ENCODE measurements at regions not wholly inside any gene's neighbourhood (a gene's known extent, or its start where the extent isn't known, plus 50 kb on each side); places are given as distances from the start of the nearest gene placed in this dataset.

DNA sequence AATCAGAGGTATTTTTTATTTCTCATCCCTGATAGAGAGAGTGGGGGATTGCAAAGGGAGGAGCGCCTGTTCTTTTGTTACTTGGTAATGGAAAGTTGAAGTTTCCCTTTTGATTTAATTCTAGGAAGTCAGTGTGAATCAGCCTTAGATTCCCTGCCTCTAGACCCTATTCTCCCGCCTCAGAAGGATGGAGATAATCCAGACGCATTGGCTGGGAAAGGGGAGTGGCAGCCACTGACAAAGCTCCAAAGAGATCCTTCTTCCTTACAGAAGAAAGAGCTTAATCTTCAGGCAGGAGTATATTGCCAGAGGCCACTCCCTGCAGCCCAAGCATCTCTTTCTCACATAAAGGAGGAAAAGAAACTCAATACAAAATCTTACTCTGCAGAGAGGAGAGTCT lies 122.3 kb upstream of the GALNT17 start:
- no peaks in the 10 kb centered on the region for H3K27me3 Mint-ChIP-seq (ENCODE audit: unreplicated experiment)
- no peak overlapping the region for H3K4me3 Mint-ChIP-seq (ENCODE audit: unreplicated experiment)
- TF ChIP-seq, protein P1, sequence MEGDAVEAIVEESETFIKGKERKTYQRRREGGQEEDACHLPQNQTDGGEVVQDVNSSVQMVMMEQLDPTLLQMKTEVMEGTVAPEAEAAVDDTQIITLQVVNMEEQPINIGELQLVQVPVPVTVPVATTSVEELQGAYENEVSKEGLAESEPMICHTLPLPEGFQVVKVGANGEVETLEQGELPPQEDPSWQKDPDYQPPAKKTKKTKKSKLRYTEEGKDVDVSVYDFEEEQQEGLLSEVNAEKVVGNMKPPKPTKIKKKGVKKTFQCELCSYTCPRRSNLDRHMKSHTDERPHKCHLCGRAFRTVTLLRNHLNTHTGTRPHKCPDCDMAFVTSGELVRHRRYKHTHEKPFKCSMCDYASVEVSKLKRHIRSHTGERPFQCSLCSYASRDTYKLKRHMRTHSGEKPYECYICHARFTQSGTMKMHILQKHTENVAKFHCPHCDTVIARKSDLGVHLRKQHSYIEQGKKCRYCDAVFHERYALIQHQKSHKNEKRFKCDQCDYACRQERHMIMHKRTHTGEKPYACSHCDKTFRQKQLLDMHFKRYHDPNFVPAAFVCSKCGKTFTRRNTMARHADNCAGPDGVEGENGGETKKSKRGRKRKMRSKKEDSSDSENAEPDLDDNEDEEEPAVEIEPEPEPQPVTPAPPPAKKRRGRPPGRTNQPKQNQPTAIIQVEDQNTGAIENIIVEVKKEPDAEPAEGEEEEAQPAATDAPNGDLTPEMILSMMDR (IDR thresholded peaks at IDR 0.05) = no peak
- no peaks in the 10 kb centered on the region for H3K4me1 Mint-ChIP-seq (ENCODE audit: unreplicated experiment)
- no peak overlapping the region for H3K27ac Mint-ChIP-seq (ENCODE audit: unreplicated experiment)
- peaks cover 47% of the 10 kb centered on the region for H3K9me3 Mint-ChIP-seq (ENCODE audit: unreplicated experiment)
- no peaks in the 10 kb centered on the region for H3K36me3 Mint-ChIP-seq (ENCODE audit: unreplicated experiment)
- no peak for DNase-seq (ENCODE audit: extremely low spot score, unreplicated experiment)

DNA sequence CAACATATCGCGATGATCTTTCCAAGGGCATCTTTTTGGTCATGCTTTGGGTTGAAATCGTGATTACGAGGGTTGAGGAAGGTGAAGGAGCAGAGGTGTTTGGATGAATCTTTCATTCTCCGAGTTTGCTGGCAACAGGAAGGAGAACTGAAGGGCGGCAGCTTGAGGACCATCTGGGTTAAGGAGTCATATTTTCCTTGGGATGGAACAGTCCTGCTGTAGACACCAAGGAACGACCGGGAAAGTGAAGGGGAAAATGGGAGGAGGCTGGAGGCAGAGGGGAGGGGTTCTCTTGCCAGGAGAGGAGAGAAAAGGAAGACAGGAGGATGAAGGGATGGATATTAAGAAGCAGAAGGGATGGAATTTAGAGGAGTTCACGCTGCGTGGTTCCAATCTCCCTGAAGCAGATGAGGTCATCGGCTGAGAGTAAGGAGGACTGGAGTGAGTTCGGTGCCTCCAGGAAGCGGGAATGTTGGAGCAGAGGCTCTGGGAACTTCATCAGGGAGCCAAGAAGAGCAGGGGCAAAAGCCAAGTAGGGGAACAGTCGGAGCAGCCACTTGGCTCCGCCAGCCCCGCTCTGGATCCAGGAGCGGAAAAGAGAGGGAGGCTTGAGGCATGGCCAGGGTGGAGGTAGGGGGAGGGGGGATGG lies 116.6 kb upstream of the GALNT17 start:
- no peak for DNase-seq (ENCODE audit: extremely low spot score, unreplicated experiment)
- H3K27me3 Mint-ChIP-seq (ENCODE audit: unreplicated experiment) = no peaks in the 10 kb centered on the region
- TF ChIP-seq, protein P1 (IDR thresholded peaks at IDR 0.05) = no peak
- H3K4me3 Mint-ChIP-seq (ENCODE audit: unreplicated experiment) = no peak overlapping the region
- H3K27ac Mint-ChIP-seq (ENCODE audit: unreplicated experiment) = no peak overlapping the region
- no peaks in the 10 kb centered on the region for H3K4me1 Mint-ChIP-seq (ENCODE audit: unreplicated experiment)
- H3K36me3 Mint-ChIP-seq (ENCODE audit: unreplicated experiment) = no peaks in the 10 kb centered on the region
- peaks cover 40% of the 10 kb centered on the region for H3K9me3 Mint-ChIP-seq (ENCODE audit: unreplicated experiment)

DNA sequence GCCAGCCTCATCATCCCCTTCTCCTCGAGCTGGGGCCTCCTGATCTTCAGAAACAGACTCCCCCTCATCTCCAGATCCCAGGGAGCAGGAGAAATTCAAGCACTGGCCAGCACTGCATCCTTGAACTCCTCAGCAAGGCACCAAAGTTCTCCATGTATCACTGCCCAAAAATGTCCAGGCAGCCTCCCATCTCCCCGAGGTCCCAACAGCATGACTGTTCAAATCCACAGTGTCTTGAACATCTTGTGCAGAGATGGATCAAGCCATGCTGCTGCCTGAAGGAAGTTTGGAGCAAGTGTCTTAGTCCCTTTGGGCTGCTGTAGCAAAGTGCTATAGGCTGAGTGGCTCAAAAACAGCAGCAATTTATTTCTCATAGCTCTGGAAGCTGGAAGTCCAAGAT lies 115.5 kb upstream of the GALNT17 start:
- Mint-ChIP-seq H3K27me3 (ENCODE audit: unreplicated experiment) (no peaks in the 10 kb centered on the region), H3K4me1 (ENCODE audit: unreplicated experiment) (no peaks in the 10 kb centered on the region), H3K4me3 (ENCODE audit: unreplicated experiment) (no peak overlapping the region), H3K9me3 (ENCODE audit: unreplicated experiment) (peaks cover 44% of the 10 kb centered on the region), H3K27ac (ENCODE audit: unreplicated experiment) (no peak overlapping the region), H3K36me3 (ENCODE audit: unreplicated experiment) (no peaks in the 10 kb centered on the region)
- no peak for DNase-seq (ENCODE audit: extremely low spot score, unreplicated experiment)
- TF ChIP-seq, protein P1 (IDR thresholded peaks at IDR 0.05) = no peak

DNA sequence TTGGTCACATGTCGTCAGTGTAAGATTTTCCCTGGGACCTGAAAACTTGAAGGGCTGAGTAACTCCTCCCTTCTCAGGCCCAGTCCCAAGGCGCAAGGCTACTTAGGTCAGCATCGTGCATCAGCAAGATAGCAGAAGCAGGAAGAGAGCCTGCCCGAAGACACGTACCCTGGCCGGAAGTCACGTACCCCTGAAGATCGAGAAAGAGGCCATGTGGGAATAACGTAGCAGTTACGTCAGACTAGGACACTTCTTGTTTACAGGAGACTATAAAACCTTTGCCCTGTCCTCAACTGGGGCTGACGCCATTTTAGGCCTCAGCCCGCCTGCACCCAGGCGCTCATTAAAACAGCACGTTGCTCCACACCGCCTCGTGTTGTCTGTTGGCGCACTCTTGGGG lies 114.3 kb upstream of the GALNT17 start:
- peaks cover 49% of the 10 kb centered on the region for H3K9me3 Mint-ChIP-seq (ENCODE audit: unreplicated experiment)
- no peaks in the 10 kb centered on the region for H3K36me3 Mint-ChIP-seq (ENCODE audit: unreplicated experiment)
- TF ChIP-seq, protein P1 (IDR thresholded peaks at IDR 0.05) = no peak
- H3K4me3 Mint-ChIP-seq (ENCODE audit: unreplicated experiment) = no peak overlapping the region
- DNase-seq (ENCODE audit: extremely low spot score, unreplicated experiment) = no peak
- H3K27me3 Mint-ChIP-seq (ENCODE audit: unreplicated experiment) = no peaks in the 10 kb centered on the region
- H3K4me1 Mint-ChIP-seq (ENCODE audit: unreplicated experiment) = no peaks in the 10 kb centered on the region
- H3K27ac Mint-ChIP-seq (ENCODE audit: unreplicated experiment) = no peak overlapping the region

DNA sequence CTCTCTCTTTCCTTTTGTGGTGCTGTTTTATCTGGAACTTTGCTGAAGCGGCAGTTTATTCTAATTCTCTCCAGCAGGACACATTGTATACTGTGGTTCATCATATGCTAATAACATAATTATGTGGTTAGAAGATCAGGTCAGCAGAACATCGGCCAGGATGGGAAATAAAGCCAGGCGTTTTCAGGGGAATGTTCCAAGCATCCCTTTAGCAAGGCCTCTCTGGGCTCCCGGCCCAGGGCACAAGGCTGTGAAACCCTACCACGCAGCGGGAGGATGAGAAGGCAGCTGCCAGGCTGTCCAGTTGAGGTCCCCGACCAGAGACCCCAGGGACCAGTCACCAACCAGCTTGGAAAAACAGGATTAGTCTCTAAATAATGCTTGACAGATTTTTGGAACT lies 112.2 kb upstream of the GALNT17 start:
- no peak overlapping the region for H3K4me3 Mint-ChIP-seq (ENCODE audit: unreplicated experiment)
- DNase-seq (ENCODE audit: extremely low spot score, unreplicated experiment) = no peak
- no peaks in the 10 kb centered on the region for H3K36me3 Mint-ChIP-seq (ENCODE audit: unreplicated experiment)
- peaks cover 30% of the 10 kb centered on the region for H3K9me3 Mint-ChIP-seq (ENCODE audit: unreplicated experiment)
- H3K27ac Mint-ChIP-seq (ENCODE audit: unreplicated experiment) = no peak overlapping the region
- TF ChIP-seq, protein P1 (IDR thresholded peaks at IDR 0.05) = no peak
- H3K4me1 Mint-ChIP-seq (ENCODE audit: unreplicated experiment) = no peaks in the 10 kb centered on the region
- no peaks in the 10 kb centered on the region for H3K27me3 Mint-ChIP-seq (ENCODE audit: unreplicated experiment)

Data from osteocyte (in vitro differentiated cells).